Stimulated activated CD8-positive, alpha-beta memory T cell treated with anti-CD3 and anti-CD28 coated beads, Interleukin-15, amount 100 ng/mL, for 1 hour (primary cell): ENCODE measurements at regions not wholly inside any gene's neighbourhood (a gene's known extent, or its start where the extent isn't known, plus 50 kb on each side); places are given as distances from the start of the nearest gene placed in this dataset.
"Not testable (repeated sequence)": the region's sequence is repeated elsewhere in the genome, so short reads cannot be mapped to it uniquely, and the experiment has no call there.

ENCODE experiments used
- DNase-seq: peaks from one replicate; pipeline ENCODE4 v3.0.0-alpha.2; 2020; ENCODE audit warnings: low read depth

- no peak for DNase-seq
Measured at GRCh38 chr14:101286271-101287018, 274.9 kb upstream of the DIO3 start.

GRCh38 chr14:101288436-101289229 is 272.7 kb upstream of the DIO3 start:
- no peak for DNase-seq

- DNase-seq = no peak
Measured at GRCh38 chr14:101289230-101289690, 272.0 kb upstream of the DIO3 start.

GRCh38 chr14:101289911-101290310 is 271.4 kb upstream of the DIO3 start:
- DNase-seq = no peak

GRCh38 chr14:101290611-101291010 is 270.7 kb upstream of the DIO3 start:
- DNase-seq = no peak

- no peak for DNase-seq
Measured at GRCh38 chr14:101291390-101291789, 269.9 kb upstream of the DIO3 start.

- no peak for DNase-seq
Measured at GRCh38 chr14:101292448-101292847, 268.8 kb upstream of the DIO3 start.

GRCh38 chr14:101293605-101294004 is 267.7 kb upstream of the DIO3 start:
- no peak for DNase-seq

- DNase-seq = no peak
Measured at GRCh38 chr14:101294136-101294535, 267.2 kb upstream of the DIO3 start.

- DNase-seq = not testable (repeated sequence)
Measured at GRCh38 chr14:101299781-101300180, 261.5 kb upstream of the DIO3 start.

GRCh38 chr14:101301011-101301410 is 260.3 kb upstream of the DIO3 start:
- DNase-seq = no peak

- DNase-seq = not testable (repeated sequence)
Measured at GRCh38 chr14:101307162-101307561, 254.1 kb upstream of the DIO3 start.

- DNase-seq = not testable (repeated sequence)
Measured at GRCh38 chr14:101311186-101311585, 250.1 kb upstream of the DIO3 start.

- DNase-seq = no peak
Measured at GRCh38 chr14:101313268-101313667, 248.0 kb upstream of the DIO3 start.

- no peak for DNase-seq
Measured at GRCh38 chr14:101315802-101316296, 245.4 kb upstream of the DIO3 start.

- no peak for DNase-seq
Measured at GRCh38 chr14:101318271-101318670, 243.0 kb upstream of the DIO3 start.

- DNase-seq = no peak
Measured at GRCh38 chr14:101320396-101320795, 240.9 kb upstream of the DIO3 start.

GRCh38 chr14:101322223-101322622 is 239.1 kb upstream of the DIO3 start:
- no peak for DNase-seq

GRCh38 chr14:101323111-101323510 is 238.2 kb upstream of the DIO3 start:
- DNase-seq = no peak

GRCh38 chr14:101323614-101324235 is 237.6 kb upstream of the DIO3 start:
- not testable (repeated sequence) for DNase-seq

- DNase-seq = no peak
Measured at GRCh38 chr14:101325319-101325718, 236.0 kb upstream of the DIO3 start.

- DNase-seq = no peak
Measured at GRCh38 chr14:101328412-101329028, 232.8 kb upstream of the DIO3 start.
